ENCODE measurements at regions not wholly inside any gene's neighbourhood (a gene's known extent, or its start where the extent isn't known, plus 50 kb on each side); places are given as distances from the start of the nearest gene placed in this dataset.
"Not testable (repeated sequence)": the region's sequence is repeated elsewhere in the genome, so short reads cannot be mapped to it uniquely, and the experiment has no call there.

DNA sequence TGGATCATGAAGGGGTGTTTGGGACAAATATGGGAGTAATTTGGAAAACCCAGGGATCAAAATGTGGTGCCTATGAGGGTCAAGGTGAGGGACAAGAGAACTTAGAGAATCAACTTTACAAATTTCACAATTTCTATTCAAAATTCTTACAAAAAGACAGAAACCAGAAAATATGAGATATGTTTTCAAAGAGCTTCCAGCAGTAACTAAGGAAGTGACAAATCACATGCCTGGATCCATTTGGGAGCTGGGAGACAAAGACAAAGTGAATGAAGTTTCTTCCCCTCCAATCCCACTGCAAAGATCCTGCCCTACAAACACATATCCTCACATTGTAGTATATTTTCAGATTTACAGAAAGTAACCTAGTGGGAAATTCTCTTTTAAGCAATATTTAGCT is 235.0 kb upstream of the VLDLR start:
- H3K27me3 Mint-ChIP-seq (ENCODE audit: unreplicated experiment), result no peaks in the 10 kb centered on the region
- H3K27ac Mint-ChIP-seq (ENCODE audit: unreplicated experiment), result no peak overlapping the region
- DNase-seq, result no peak
- H3K9me3 Mint-ChIP-seq (ENCODE audit: unreplicated experiment), result no peaks in the 10 kb centered on the region
- no peaks in the 10 kb centered on the region for H3K4me1 Mint-ChIP-seq (ENCODE audit: low read depth, unreplicated experiment)
- H3K4me3 Mint-ChIP-seq (ENCODE audit: unreplicated experiment), result no peak overlapping the region
- TF ChIP-seq, protein P1, sequence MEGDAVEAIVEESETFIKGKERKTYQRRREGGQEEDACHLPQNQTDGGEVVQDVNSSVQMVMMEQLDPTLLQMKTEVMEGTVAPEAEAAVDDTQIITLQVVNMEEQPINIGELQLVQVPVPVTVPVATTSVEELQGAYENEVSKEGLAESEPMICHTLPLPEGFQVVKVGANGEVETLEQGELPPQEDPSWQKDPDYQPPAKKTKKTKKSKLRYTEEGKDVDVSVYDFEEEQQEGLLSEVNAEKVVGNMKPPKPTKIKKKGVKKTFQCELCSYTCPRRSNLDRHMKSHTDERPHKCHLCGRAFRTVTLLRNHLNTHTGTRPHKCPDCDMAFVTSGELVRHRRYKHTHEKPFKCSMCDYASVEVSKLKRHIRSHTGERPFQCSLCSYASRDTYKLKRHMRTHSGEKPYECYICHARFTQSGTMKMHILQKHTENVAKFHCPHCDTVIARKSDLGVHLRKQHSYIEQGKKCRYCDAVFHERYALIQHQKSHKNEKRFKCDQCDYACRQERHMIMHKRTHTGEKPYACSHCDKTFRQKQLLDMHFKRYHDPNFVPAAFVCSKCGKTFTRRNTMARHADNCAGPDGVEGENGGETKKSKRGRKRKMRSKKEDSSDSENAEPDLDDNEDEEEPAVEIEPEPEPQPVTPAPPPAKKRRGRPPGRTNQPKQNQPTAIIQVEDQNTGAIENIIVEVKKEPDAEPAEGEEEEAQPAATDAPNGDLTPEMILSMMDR (IDR thresholded peaks at IDR 0.05; ENCODE audit: partially characterized antibody, unreplicated experiment), result no peak
- peaks cover 7% of the 10 kb centered on the region for H3K36me3 Mint-ChIP-seq (ENCODE audit: unreplicated experiment)

DNA sequence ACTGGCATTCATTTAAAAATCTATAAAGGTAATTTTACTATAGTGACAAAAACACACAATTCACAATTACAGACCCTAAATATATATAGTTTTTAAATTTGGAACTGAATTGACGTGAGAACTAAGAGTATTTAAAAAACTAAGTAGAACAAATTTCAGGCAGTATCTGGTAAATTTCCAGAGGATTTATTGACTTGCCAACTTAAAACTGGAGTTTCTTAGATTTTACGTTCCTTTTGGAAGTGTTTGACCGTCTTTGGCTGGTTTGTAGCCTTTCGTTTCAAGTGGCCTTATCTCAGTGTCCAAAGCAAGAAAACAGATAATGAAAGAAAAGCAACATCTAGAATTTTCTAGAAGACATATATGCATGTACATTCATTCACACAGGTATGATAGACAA is 234.4 kb upstream of the VLDLR start:
- Mint-ChIP-seq H3K9me3 (ENCODE audit: unreplicated experiment) (no peaks in the 10 kb centered on the region), H3K27me3 (ENCODE audit: unreplicated experiment) (no peaks in the 10 kb centered on the region), H3K27ac (ENCODE audit: unreplicated experiment) (no peak overlapping the region), H3K4me3 (ENCODE audit: unreplicated experiment) (no peak overlapping the region), H3K36me3 (ENCODE audit: unreplicated experiment) (peaks cover 7% of the 10 kb centered on the region), H3K4me1 (ENCODE audit: low read depth, unreplicated experiment) (no peaks in the 10 kb centered on the region)
- DNase-seq, result no peak
- TF ChIP-seq, protein P1 (IDR thresholded peaks at IDR 0.05; ENCODE audit: partially characterized antibody, unreplicated experiment), result no peak

DNA sequence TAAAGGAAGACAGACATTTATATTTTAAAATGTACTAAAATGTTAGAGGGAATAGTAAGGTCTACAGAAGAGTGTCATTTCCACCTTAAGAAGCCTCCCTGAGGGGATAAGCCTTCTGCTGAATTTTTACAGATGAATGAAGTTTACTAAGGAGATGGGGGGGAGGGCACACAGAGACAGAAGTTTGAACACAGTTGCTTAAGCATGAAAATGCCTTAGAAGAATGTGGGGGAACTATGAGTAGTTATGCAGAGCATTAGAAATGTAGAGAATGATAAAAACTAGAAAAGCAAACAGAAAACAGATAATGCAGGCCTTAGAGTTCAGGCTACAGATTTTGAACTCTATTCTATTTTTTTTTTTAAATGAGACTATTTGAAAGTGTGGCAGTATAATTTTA is 232.2 kb upstream of the VLDLR start:
- Mint-ChIP-seq H3K36me3 (ENCODE audit: unreplicated experiment) (peaks cover 7% of the 10 kb centered on the region), H3K27me3 (ENCODE audit: unreplicated experiment) (no peaks in the 10 kb centered on the region), H3K9me3 (ENCODE audit: unreplicated experiment) (peaks cover 1% of the 10 kb centered on the region), H3K27ac (ENCODE audit: unreplicated experiment) (no peak overlapping the region), H3K4me1 (ENCODE audit: low read depth, unreplicated experiment) (no peaks in the 10 kb centered on the region), H3K4me3 (ENCODE audit: unreplicated experiment) (no peak overlapping the region)
- DNase-seq, result no peak
- TF ChIP-seq, protein P1 (IDR thresholded peaks at IDR 0.05; ENCODE audit: partially characterized antibody, unreplicated experiment), result no peak

DNA sequence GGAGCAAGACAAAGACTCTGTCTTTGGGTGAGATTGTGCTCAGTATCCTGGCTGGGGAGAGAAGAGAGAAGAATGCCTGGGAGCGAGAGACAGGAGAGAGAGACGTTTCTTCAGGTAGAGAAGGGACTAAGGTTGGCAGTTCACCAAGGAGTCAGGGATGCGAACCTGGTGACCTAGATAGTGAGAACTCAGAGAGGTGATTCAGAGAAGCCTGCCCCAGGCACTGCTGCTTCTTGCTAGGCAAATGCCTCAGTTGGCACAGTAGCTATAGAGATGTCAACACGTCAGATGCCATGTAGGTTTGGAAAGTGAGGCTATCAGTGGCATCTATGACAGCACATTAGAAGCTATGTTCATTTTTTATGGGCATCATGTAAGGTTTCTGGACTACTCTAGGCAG is 231.6 kb upstream of the VLDLR start:
- DNase-seq, result no peak
- TF ChIP-seq, protein P1 (IDR thresholded peaks at IDR 0.05; ENCODE audit: partially characterized antibody, unreplicated experiment), result no peak
- H3K4me1 Mint-ChIP-seq (ENCODE audit: low read depth, unreplicated experiment), result no peaks in the 10 kb centered on the region
- no peak overlapping the region for H3K27ac Mint-ChIP-seq (ENCODE audit: unreplicated experiment)
- no peak overlapping the region for H3K4me3 Mint-ChIP-seq (ENCODE audit: unreplicated experiment)
- H3K27me3 Mint-ChIP-seq (ENCODE audit: unreplicated experiment), result no peaks in the 10 kb centered on the region
- H3K9me3 Mint-ChIP-seq (ENCODE audit: unreplicated experiment), result peaks cover 3% of the 10 kb centered on the region
- peaks cover 7% of the 10 kb centered on the region for H3K36me3 Mint-ChIP-seq (ENCODE audit: unreplicated experiment)

DNA sequence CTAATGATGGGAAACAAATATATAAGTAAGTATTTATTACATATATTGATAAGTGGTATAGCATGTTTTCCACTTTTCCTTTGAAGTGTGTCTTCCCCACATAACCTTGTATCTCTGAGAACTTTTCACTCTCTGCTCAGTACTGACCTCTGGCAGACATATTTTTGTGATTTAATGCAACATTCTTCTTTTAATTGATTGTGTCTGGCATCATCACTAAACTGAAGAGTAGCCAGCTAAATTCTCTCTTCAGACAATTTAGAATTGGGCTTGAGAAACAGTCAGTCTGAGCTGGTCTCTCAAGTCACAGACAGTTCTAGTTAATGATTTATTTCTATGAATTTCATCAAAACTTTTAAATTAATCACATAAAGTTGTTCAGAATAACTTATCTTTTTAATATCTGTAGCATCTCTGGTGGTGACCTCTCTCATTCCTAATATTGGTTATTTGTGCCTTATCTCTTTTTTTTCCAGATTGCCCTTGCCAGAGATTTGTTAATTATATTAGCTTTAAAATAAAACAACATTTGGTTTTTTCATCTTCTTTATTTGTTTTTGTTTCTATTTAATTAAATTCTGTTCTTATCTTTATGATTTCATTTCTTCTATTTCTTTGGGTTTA is 230.0 kb upstream of the VLDLR start:
- not testable (repeated sequence) for H3K27ac Mint-ChIP-seq (ENCODE audit: unreplicated experiment); H3K4me1 Mint-ChIP-seq (ENCODE audit: low read depth, unreplicated experiment)

DNA sequence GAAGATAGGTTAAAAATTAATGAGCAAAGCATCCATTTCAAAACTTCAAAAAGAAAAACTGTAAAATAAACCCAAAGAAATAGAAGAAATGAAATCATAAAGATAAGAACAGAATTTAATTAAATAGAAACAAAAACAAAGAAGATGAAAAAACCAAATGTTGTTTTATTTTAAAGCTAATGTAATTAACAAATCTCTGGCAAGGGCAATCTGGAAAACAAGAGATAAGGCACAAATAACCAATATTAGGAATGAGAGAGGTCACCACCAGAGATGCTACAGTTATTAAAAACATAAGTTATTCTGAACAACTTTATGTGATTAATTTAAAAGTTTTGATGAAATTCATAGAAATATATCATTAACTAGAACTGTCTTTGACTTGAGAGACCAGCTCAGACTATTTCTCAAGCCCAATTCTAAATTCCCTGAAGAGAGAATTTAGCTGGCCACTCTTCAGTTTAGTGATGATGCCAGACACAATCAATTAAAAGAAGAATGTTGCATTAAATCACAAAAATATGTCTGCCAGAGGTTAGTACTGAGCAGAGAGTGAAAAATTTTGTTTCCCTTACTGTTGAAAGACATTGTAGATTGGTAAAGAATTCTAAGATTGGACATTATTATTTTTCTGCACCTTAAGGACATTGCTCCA is 227.4 kb upstream of the VLDLR start:
- H3K4me1 Mint-ChIP-seq (ENCODE audit: low read depth, unreplicated experiment); H3K27ac Mint-ChIP-seq (ENCODE audit: unreplicated experiment); H3K36me3 Mint-ChIP-seq (ENCODE audit: unreplicated experiment); DNase-seq; H3K4me3 Mint-ChIP-seq (ENCODE audit: unreplicated experiment); H3K27me3 Mint-ChIP-seq (ENCODE audit: unreplicated experiment); H3K9me3 Mint-ChIP-seq (ENCODE audit: unreplicated experiment): not testable (repeated sequence)

More for the DNA sequence above, 230.0 kb upstream of the VLDLR start:
- H3K4me3 Mint-ChIP-seq (ENCODE audit: unreplicated experiment); H3K27me3 Mint-ChIP-seq (ENCODE audit: unreplicated experiment); H3K36me3 Mint-ChIP-seq (ENCODE audit: unreplicated experiment); H3K9me3 Mint-ChIP-seq (ENCODE audit: unreplicated experiment); DNase-seq: not testable (repeated sequence)

All from glutamatergic neuron (in vitro differentiated cells).